K562 (cell line): ENCODE measurements at regions not wholly inside any gene's neighbourhood (a gene's known extent, or its start where the extent isn't known, plus 50 kb on each side); places are given as distances from the start of the nearest gene placed in this dataset.
"Not testable (repeated sequence)": the region's sequence is repeated elsewhere in the genome, so short reads cannot be mapped to it uniquely, and the experiment has no call there.

ENCODE experiments used
- ATAC-seq: fragments of 200-7000 bp; cut with Tn5 transposase; 3 replicates; pipeline ENCODE4 v1.9.1; 2020; ENCODE audit warnings: moderate library complexity
- BruUV-seq: library from RNA; stranded (reverse); fragments of 400-500 nt; replicated peaks from 2 replicates; lab custom pipeline; 2021; lab: Mats Ljungman, UMichigan
- CTCF ChIA-PET: fragments of 300-600 bp; formaldehyde crosslinking; extraction: SDS; loops from one replicate; lab custom pipeline; 2021; ENCODE audit warnings: low intra/inter-chr PET ratio; lab: Yijun Ruan, JAX
- POLR2A ChIA-PET: fragments of 300-600, 350-650 bp; sonication (Branson Sonifier 250); formaldehyde crosslinking; extraction: SDS; loops from one replicate; lab custom pipeline; 2021; ENCODE audit warnings: antibody characterized with exemption, inconsistent platforms; lab: Yijun Ruan, JAX
- DNase-seq, 4 experiments: peaks; one replicate each; pipeline versions ENCODE4 v3.0.0 to v3.0.0-alpha.2; 2011 to 2018; ENCODE audit warnings: low spot score in 3 of 4, mixed read lengths in 3 of 4; ENCODE audit errors: extremely low read depth in 1 of 4
- FAIRE-seq: peaks from 2 replicates; lab custom pipeline; 2011; peaks lifted over from hg19 to GRCh38; lab: Jason Lieb, UNC
- H2AFZ ChIP-seq: 2 replicates; pipeline ENCODE4 v1.6.0; 2011; ENCODE audit warnings: low read depth, low read length, control low read depth, inconsistent platforms
- H3K27ac ChIP-seq: fragments of 200-600 bp; 3 replicates; pipeline ENCODE4 v1.8.0; 2011; ENCODE audit warnings: low read depth, mild to moderate bottlenecking, control low read depth, inconsistent platforms, low read length, moderate library complexity, mixed read lengths; ENCODE audit errors: extremely low read depth
- H3K27me3 ChIP-seq, 2 experiments: fragments of 300-600 bp in 1 of 2; 2 replicates in 1 of 2; 3 replicates in 1 of 2; pipeline versions ENCODE4 v1.6.0 to v1.8.0; 2011; ENCODE audit warnings: inconsistent platforms in 2 of 2, low read length in 2 of 2, mild to moderate bottlenecking in 1 of 2, mixed read lengths in 1 of 2, moderate library complexity in 1 of 2; ENCODE audit not compliant: control insufficient read depth in 2 of 2, insufficient read depth in 2 of 2
- H3K36me3 ChIP-seq: fragments of 300-600 bp; 3 replicates; pipeline ENCODE4 v1.8.0; 2011; ENCODE audit warnings: mild to moderate bottlenecking, low read length, inconsistent platforms; ENCODE audit not compliant: control insufficient read depth, insufficient read depth
- H3K4me1 ChIP-seq, 2 experiments: fragments of 200-600 bp in 1 of 2; replicated peaks in 1 of 2; 2 replicates in 1 of 2; 3 replicates in 1 of 2; pipeline versions ENCODE4 v1.5.1 to v1.8.0; 2011; ENCODE audit warnings: inconsistent platforms in 2 of 2, low read length in 2 of 2, mild to moderate bottlenecking in 1 of 2, mixed read lengths in 1 of 2, moderate library complexity in 1 of 2; ENCODE audit not compliant: control insufficient read depth in 2 of 2, insufficient read depth in 2 of 2
- H3K4me2 ChIP-seq: 2 replicates; pipeline ENCODE4 v1.6.1; 2011; ENCODE audit warnings: low read length, control low read depth, inconsistent platforms, mixed read lengths; ENCODE audit not compliant: insufficient read depth
- H3K4me3 ChIP-seq: fragments of 200-600 bp; sonication (generic), shearing (Covaris generic); 2 replicates; pipeline ENCODE4 v1.5.1; 2016; ENCODE audit warnings: control low read depth, inconsistent platforms
- H3K79me2 ChIP-seq: fragments of 200-600 bp; 3 replicates; pipeline ENCODE4 v1.8.0; 2011; ENCODE audit warnings: low read length, inconsistent platforms; ENCODE audit not compliant: control insufficient read depth, insufficient read depth
- H3K9ac ChIP-seq, 2 experiments: 2 replicates each; pipeline versions ENCODE4 v1.6.0 to v1.6.1; 2011; ENCODE audit warnings: low read depth in 2 of 2, low read length in 2 of 2, control low read depth in 1 of 2, inconsistent platforms in 1 of 2, mild to moderate bottlenecking in 1 of 2, mixed read lengths in 1 of 2; ENCODE audit not compliant: insufficient read depth in 1 of 2
- H3K9me1 ChIP-seq: one replicate; pipeline ENCODE4 v1.6.0; 2011; ENCODE audit warnings: inconsistent platforms, mild to moderate bottlenecking, low read length, moderate library complexity; ENCODE audit not compliant: control insufficient read depth, insufficient read depth
- H3K9me3 ChIP-seq: replicated peaks from 2 replicates; pipeline ENCODE4 v1.5.1; 2011; ENCODE audit warnings: low read depth, low read length, inconsistent platforms; ENCODE audit not compliant: control insufficient read depth, insufficient read depth
- H4K20me1 ChIP-seq: replicated peaks from 2 replicates; pipeline ENCODE4 v1.6.1; 2011; ENCODE audit warnings: low read length, inconsistent platforms, mixed read lengths; ENCODE audit not compliant: control insufficient read depth, insufficient read depth
- CTBP1 ChIP-seq: fragments of 450-650 bp; IDR thresholded peaks from 2 replicates; pipeline ENCODE4 v1.6.1; 2016; ENCODE audit warnings: borderline replicate concordance
- CXXC5 ChIP-seq: fragments of 250-450 bp; sonication (Bioruptor Pico); IDR thresholded peaks from 2 replicates; pipeline ENCODE4 v1.8.0; 2022; ENCODE audit warnings: inconsistent platforms, mild to moderate bottlenecking, moderate library complexity
- HDAC1 ChIP-seq, 2 experiments: fragments of 450-650 bp; IDR thresholded peaks; 2 replicates each; pipeline ENCODE4 v1.6.1; 2016 to 2017; ENCODE audit warnings: inconsistent platforms in 1 of 2, mild to moderate bottlenecking in 1 of 2, moderate library complexity in 1 of 2
- WGBS: fragments of 100-300 bp; shearing (Covaris generic); methylation state at CpG from one replicate; pipeline ENCODE4 v1.1.6; 2016; ENCODE audit warnings: low coverage, mixed read lengths; ENCODE audit not compliant: insufficient coverage; ENCODE audit errors: missing lambda C conversion rate; 5-methylcytosine and 5-hydroxymethylcytosine counted together
- in situ Hi-C: fragments of 300-500 bp; cut with MboI; formaldehyde crosslinking; loops from 4 replicates; pipeline ENCODE4 v1.15.0; 2018; ENCODE audit warnings: inconsistent platforms, mixed read lengths
- intact Hi-C: fragments of 100-400 bp; cut with micrococcal nuclease; formaldehyde crosslinking; loops from 2 replicates; pipeline ENCODE4 v1.14.2; 2022
- TF ChIP-seq, protein P1 (sequence below), 2 experiments: fragments of 200-800 bp in 1 of 2; sonication (Bioruptor generic) in 1 of 2; sonication (generic) in 1 of 2; formaldehyde crosslinking in 1 of 2; IDR thresholded peaks in 1 of 2; conservative IDR thresholded peaks in 1 of 2; 2 replicates each; pipeline versions ENCODE4 v1.5.0 to v1.6.1; 2016 to 2020; ENCODE audit warnings: missing compliant biosample characterization in 1 of 2, missing genetic modification characterization in 1 of 2, missing genetic modification reagents in 1 of 2
- TF ChIP-seq, protein P2 (sequence below): fragments of 450-650 bp; formaldehyde crosslinking; IDR thresholded peaks from 2 replicates; pipeline ENCODE4 v1.4.0; 2020; ENCODE audit warnings: mild to moderate bottlenecking, mixed read lengths
- TF ChIP-seq, protein P3 (sequence below): fragments of 450-650 bp; IDR thresholded peaks from 2 replicates; pipeline ENCODE4 v1.6.1; 2014; ENCODE audit warnings: low read depth, mild to moderate bottlenecking, moderate library complexity, borderline replicate concordance
- TF ChIP-seq, protein P4 (sequence below): sonication (generic); IDR thresholded peaks from 2 replicates; pipeline ENCODE4 v1.6.1; 2016

DNA sequence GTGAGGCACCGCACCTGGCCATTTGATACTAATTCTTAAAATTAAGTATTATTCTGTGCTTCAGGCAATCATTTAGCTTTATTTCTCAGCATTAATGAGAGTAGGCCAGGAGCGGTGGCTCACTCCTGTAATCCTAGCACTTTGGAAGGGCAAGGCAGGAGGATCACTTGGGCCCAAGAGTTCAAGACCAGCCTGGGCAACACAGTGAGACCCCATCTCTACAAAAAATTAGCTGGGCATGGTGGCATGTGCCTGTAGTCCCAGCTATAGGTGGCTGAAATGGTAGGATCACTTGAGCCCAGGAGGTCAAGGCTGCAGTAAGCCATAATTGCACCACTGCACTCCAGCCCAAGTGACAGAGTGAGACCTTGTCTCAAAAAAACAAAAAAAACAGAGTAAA is 195.3 kb upstream of the SEMA6A start:
- H2AFZ ChIP-seq, BruUV-seq, FAIRE-seq, H3K4me1 ChIP-seq, DNase-seq, H4K20me1 ChIP-seq, H3K9me3 ChIP-seq, in situ Hi-C loops, H3K79me2 ChIP-seq, ATAC-seq, H3K4me2 ChIP-seq, intact Hi-C loops, H3K36me3 ChIP-seq, H3K27ac ChIP-seq, H3K4me3 ChIP-seq, CTCF ChIA-PET, H3K9me1 ChIP-seq, H3K9ac ChIP-seq, H3K27me3 ChIP-seq: not testable (repeated sequence)
- WGBS, result 0% methylated on average over 2 of the region's 2 CpGs
- POLR2A ChIA-PET, result interaction anchor here (0.6 kb wide), 1 partner anchor 32 kb away, joined by 3 read pairs; no protein-coding TSS in a partner anchor

DNA sequence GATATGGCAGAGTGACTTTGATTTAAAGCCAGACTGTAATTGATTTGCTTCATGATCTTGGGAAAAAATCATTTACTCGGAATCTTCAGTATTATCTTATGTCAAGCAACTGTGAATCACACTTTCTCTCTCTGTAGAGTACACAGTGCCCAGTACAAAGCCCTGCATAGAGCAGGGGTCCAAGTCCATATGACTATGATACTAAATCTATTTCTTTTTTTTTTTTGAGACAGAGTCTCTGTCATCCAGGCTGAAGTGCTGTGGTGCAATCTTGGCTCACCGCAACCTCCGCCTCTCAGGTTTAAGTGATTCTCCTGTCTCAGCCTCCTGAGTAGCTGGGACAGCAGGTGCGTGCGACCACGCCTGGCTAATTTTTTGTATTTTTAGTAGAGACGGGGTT is 194.8 kb upstream of the SEMA6A start:
- ATAC-seq (no peak), DNase-seq (no peak), FAIRE-seq (no peak)
- in situ Hi-C loops (no loop called here), intact Hi-C loops (no loop called here)
- Histone ChIP-seq H3K9ac (no peak overlapping the region), H3K79me2 (no peaks in the 10 kb centered on the region), H3K4me1 (no peaks in the 10 kb centered on the region), H3K36me3 (no peaks in the 10 kb centered on the region), H3K27ac (no peak overlapping the region), H4K20me1 (no peaks in the 10 kb centered on the region), H3K4me2 (no peak overlapping the region), H3K9me1 (no peaks in the 10 kb centered on the region), H2AFZ (no peak overlapping the region), H3K9me3 (no peaks in the 10 kb centered on the region), H3K4me3 (no peak overlapping the region), H3K27me3 (no peaks in the 10 kb centered on the region)
- no TSS peak for BruUV-seq
- POLR2A ChIA-PET, result interaction anchor here (0.6 kb wide), 1 partner anchor 32 kb away, joined by 3 read pairs; no protein-coding TSS in a partner anchor
- CTCF ChIA-PET, result no interaction called here
- WGBS, result 2% methylated on average over 7 of the region's 7 CpGs
- no peak for TF ChIP-seq CTBP1
- TF ChIP-seq, protein P1, sequence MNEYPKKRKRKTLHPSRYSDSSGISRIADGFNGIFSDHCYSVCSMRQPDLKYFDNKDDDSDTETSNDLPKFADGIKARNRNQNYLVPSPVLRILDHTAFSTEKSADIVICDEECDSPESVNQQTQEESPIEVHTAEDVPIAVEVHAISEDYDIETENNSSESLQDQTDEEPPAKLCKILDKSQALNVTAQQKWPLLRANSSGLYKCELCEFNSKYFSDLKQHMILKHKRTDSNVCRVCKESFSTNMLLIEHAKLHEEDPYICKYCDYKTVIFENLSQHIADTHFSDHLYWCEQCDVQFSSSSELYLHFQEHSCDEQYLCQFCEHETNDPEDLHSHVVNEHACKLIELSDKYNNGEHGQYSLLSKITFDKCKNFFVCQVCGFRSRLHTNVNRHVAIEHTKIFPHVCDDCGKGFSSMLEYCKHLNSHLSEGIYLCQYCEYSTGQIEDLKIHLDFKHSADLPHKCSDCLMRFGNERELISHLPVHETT (CRISPR knock-in tag; conservative IDR thresholded peaks at IDR 0.05 in 1 of 2, IDR thresholded peaks at IDR 0.05 in 1 of 2), result no peak
- TF ChIP-seq, protein P2, sequence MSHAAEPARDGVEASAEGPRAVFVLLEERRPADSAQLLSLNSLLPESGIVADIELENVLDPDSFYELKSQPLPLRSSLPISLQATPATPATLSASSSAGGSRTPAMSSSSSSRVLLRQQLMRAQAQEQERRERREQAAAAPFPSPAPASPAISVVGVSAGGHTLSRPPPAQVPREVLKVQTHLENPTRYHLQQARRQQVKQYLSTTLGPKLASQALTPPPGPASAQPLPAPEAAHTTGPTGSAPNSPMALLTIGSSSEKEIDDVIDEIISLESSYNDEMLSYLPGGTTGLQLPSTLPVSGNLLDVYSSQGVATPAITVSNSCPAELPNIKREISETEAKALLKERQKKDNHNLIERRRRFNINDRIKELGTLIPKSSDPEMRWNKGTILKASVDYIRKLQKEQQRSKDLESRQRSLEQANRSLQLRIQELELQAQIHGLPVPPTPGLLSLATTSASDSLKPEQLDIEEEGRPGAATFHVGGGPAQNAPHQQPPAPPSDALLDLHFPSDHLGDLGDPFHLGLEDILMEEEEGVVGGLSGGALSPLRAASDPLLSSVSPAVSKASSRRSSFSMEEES (CRISPR knock-in tag), result no peak
- no peak for TF ChIP-seq CXXC5 (CRISPR knock-in tag)
- TF ChIP-seq, protein P3, sequence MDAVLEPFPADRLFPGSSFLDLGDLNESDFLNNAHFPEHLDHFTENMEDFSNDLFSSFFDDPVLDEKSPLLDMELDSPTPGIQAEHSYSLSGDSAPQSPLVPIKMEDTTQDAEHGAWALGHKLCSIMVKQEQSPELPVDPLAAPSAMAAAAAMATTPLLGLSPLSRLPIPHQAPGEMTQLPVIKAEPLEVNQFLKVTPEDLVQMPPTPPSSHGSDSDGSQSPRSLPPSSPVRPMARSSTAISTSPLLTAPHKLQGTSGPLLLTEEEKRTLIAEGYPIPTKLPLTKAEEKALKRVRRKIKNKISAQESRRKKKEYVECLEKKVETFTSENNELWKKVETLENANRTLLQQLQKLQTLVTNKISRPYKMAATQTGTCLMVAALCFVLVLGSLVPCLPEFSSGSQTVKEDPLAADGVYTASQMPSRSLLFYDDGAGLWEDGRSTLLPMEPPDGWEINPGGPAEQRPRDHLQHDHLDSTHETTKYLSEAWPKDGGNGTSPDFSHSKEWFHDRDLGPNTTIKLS, result no peak
- no peak for TF ChIP-seq HDAC1 (IDR thresholded peaks at IDR 0.05)
- TF ChIP-seq, protein P4, sequence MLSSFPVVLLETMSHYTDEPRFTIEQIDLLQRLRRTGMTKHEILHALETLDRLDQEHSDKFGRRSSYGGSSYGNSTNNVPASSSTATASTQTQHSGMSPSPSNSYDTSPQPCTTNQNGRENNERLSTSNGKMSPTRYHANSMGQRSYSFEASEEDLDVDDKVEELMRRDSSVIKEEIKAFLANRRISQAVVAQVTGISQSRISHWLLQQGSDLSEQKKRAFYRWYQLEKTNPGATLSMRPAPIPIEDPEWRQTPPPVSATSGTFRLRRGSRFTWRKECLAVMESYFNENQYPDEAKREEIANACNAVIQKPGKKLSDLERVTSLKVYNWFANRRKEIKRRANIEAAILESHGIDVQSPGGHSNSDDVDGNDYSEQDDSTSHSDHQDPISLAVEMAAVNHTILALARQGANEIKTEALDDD, result no peak
